T-helper 17 cell (primary cell): ENCODE measurements at regions not wholly inside any gene's neighbourhood (a gene's known extent, or its start where the extent isn't known, plus 50 kb on each side); places are given as distances from the start of the nearest gene placed in this dataset.

ENCODE experiments used
- ATAC-seq: fragments of 150-1000 bp; cut with Tn5 transposase; 2 replicates; pipeline ENCODE4 v1.10.0; 2021; ENCODE audit warnings: mild to moderate bottlenecking, moderate library complexity
- DNase-seq, 3 donors: peaks; one replicate each; pipeline versions ENCODE4 v3.0.0 to v3.0.0-alpha.2; 2020 to 2021
- H3K9me3 ChIP-seq: one replicate; pipeline ENCODE4 v1.7.0; 2013; ENCODE audit warnings: low read length, mild to moderate bottlenecking; ENCODE audit not compliant: control insufficient read depth, poor library complexity, severe bottlenecking
- H3K27ac Mint-ChIP-seq: one replicate; pipeline ENCODE4 v1.8.0; 2022; ENCODE audit warnings: mild to moderate bottlenecking, moderate library complexity, mixed read lengths
- H3K27me3 Mint-ChIP-seq: one replicate; pipeline ENCODE4 v1.8.0; 2022; ENCODE audit warnings: mixed read lengths
- H3K36me3 Mint-ChIP-seq: one replicate; pipeline ENCODE4 v1.8.0; 2022; ENCODE audit warnings: low read depth, mixed read lengths
- H3K4me1 Mint-ChIP-seq: one replicate; pipeline ENCODE4 v1.8.0; 2022; ENCODE audit warnings: mild to moderate bottlenecking, mixed read lengths
- H3K4me3 Mint-ChIP-seq: one replicate; pipeline ENCODE4 v1.8.0; 2022; ENCODE audit warnings: mild to moderate bottlenecking, moderate library complexity, mixed read lengths

DNA sequence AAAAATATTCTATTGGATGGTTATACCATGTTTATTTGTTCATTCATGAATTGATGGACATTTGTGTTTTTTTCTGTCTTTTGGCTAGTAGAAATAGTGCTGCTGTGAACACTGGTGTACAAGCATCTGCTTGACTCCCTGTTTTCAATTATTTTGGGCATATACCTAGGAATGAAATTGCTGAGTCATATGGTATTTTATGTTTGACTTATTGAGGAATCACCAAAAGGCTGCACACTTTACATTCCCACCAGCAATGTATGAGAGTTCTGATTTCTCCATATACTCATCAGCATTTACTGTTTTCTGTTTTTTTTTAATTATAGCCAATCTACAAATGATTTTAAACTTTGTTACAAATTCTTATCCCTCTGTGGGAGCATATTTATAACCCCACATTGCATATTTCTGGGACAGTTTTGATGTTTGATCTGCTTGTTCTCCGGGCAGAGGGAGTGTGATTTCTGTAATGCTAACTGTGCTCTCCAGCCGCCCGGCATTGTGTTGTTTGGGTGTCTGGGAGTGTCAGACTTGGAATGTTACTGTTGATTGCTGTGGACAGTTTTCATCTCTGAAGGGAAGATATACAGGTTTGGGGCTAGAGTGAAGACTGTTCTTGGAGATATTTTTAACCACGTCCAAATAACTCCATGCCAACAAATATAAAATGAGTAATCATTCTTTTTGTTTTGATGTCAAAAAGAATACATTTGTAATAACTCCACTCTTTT is 60.5 kb upstream of the PGRMC2 start:
- Mint-ChIP-seq H3K27me3 (peaks cover 5% of the 10 kb centered on the region), H3K4me1 (no peaks in the 10 kb centered on the region), H3K27ac (no peak overlapping the region), H3K36me3 (no peaks in the 10 kb centered on the region), H3K4me3 (no peak overlapping the region)
- H3K9me3 ChIP-seq = no peaks in the 10 kb centered on the region
- ATAC-seq (no peak), DNase-seq (no peak)

DNA sequence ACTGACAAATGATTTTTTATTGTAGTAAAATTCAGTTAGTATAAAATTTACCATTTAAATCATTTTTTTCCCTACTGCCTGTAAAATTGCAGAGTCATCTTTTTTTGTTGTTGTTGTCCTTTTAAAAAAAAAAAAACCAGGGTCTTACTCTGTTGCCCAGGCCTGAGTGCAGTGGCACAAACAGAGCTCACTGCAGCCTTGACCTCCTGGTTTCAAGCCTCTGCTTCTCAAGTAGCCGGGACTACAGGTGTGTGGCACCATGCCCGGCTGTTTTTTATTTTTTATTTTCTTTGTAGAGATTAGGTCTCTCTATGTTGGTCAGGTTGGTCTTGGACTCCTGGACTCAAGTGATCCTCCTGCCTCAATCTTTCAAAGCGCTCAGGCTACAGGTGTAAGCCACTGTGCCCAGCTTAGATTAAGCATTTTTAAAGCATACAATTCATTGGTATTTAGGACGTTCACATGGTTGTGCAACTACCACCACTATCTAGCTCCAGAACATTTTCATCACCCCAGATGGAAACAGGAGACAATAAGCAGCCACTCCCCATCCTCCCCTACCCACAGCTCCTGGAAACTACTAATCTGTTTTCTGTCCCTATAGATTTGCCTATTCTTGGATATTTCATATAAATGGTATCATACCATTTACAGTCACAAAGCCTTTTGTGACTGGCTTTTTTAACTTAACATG is 59.7 kb upstream of the PGRMC2 start:
- H3K4me1 Mint-ChIP-seq = no peaks in the 10 kb centered on the region
- no peak for DNase-seq
- no peak overlapping the region for H3K27ac Mint-ChIP-seq
- no peaks in the 10 kb centered on the region for H3K36me3 Mint-ChIP-seq
- peaks cover 5% of the 10 kb centered on the region for H3K27me3 Mint-ChIP-seq
- H3K4me3 Mint-ChIP-seq = no peak overlapping the region
- ATAC-seq = no peak
- H3K9me3 ChIP-seq = no peaks in the 10 kb centered on the region

DNA sequence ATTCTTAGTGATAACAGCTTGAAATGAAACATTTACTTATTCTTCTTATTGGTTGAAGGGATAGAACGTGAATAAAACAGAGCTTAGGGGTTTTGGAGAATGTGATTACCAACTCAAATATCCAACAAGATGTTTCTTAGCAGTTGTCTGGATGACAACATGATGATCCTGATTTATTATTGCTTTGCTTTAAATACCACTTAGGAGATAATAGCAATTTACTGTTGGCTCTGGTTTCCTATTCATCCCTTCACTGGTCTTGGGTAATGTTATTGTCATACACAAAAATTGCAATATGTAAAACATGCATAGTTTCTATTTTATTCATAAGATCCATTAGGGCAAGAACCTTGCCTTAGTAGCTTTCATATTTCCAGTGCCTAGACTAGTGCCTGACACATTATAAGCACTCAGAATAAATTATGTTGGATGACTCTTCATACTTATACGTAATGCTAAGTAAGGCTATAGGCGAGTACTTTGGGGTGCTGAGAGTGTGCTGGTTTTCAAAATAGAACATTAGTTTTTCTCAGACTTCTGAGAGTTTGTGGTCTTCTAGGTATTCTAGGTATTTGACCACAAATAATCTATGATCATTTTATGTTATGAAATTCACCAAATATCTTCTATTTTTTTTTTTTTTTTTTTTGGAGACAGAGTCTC is 58.6 kb upstream of the PGRMC2 start:
- no peaks in the 10 kb centered on the region for H3K27me3 Mint-ChIP-seq
- no peaks in the 10 kb centered on the region for H3K9me3 ChIP-seq
- DNase-seq (no peak), ATAC-seq (no peak)
- H3K4me3 Mint-ChIP-seq = no peak overlapping the region
- H3K27ac Mint-ChIP-seq = no peak overlapping the region
- H3K4me1 Mint-ChIP-seq = no peaks in the 10 kb centered on the region
- H3K36me3 Mint-ChIP-seq = no peaks in the 10 kb centered on the region

DNA sequence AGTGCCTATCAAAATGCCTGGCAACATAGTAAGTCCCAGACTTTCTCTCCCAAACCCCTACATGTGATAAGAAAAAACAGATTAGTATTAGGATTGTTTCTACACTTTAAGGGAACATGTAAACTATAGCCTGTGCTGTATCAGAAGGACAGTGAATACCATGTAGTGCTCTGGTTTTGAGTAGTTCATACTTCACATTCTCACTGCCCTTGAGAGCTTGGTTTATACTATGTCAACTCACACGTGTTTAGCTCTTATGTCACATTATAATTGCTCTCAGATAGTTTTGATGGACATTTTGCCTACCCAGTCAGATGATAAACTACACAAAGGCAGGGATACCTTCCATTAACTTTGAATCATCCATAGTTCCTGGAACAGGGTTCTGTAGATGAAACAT is 58.0 kb upstream of the PGRMC2 start:
- H3K4me3 Mint-ChIP-seq = no peak overlapping the region
- ATAC-seq (no peak), DNase-seq (no peak)
- H3K27ac Mint-ChIP-seq = no peak overlapping the region
- no peaks in the 10 kb centered on the region for H3K36me3 Mint-ChIP-seq
- H3K9me3 ChIP-seq = no peaks in the 10 kb centered on the region
- no peaks in the 10 kb centered on the region for H3K27me3 Mint-ChIP-seq
- no peaks in the 10 kb centered on the region for H3K4me1 Mint-ChIP-seq

DNA sequence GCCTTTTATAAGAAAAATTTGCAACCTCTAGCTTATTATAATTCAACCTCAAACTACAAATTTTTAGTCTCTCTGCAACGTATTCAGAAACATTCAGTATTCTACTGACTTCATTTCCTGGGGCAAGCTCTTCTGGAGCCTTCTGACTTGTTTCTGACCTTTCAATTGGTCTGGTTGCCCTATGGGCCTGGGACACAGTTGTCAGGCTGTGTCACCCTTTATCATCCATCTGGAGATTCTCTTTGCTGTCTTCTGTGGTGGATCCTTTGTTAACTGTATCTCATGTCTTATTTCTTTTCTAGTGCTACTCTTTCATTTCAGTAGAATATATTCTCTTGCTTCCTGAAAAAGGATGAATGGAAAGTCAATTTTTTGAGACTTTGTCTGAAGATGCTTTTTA is 55.1 kb upstream of the PGRMC2 start:
- Mint-ChIP-seq H3K27me3 (no peaks in the 10 kb centered on the region), H3K4me3 (no peak overlapping the region), H3K4me1 (no peaks in the 10 kb centered on the region), H3K36me3 (no peaks in the 10 kb centered on the region), H3K27ac (no peak overlapping the region)
- H3K9me3 ChIP-seq = no peaks in the 10 kb centered on the region
- ATAC-seq (no peak), DNase-seq (no peak)

DNA sequence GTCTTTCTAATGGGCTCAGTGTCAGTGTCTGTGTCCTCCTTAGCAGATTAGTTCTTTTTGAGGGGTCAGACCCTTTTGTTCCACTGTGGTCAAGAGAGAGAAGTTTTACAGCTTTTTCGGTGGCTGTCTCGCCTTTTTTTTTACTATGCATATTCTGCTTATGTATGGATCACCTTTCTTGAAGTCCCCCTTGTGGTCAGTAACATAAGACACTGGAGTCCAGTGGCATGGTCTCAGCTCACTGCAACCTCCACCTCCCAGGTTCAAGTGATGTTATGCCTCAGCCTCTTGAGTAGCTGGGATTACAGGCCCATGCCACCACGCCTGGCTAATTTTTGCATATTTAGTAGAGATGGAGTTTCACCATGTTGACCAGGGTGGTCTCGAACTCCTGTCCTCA is 54.0 kb upstream of the PGRMC2 start:
- no peak for DNase-seq
- no peak overlapping the region for H3K4me3 Mint-ChIP-seq
- no peaks in the 10 kb centered on the region for H3K9me3 ChIP-seq
- no peaks in the 10 kb centered on the region for H3K36me3 Mint-ChIP-seq
- ATAC-seq = no peak
- no peaks in the 10 kb centered on the region for H3K27me3 Mint-ChIP-seq
- no peaks in the 10 kb centered on the region for H3K4me1 Mint-ChIP-seq
- H3K27ac Mint-ChIP-seq = no peak overlapping the region

DNA sequence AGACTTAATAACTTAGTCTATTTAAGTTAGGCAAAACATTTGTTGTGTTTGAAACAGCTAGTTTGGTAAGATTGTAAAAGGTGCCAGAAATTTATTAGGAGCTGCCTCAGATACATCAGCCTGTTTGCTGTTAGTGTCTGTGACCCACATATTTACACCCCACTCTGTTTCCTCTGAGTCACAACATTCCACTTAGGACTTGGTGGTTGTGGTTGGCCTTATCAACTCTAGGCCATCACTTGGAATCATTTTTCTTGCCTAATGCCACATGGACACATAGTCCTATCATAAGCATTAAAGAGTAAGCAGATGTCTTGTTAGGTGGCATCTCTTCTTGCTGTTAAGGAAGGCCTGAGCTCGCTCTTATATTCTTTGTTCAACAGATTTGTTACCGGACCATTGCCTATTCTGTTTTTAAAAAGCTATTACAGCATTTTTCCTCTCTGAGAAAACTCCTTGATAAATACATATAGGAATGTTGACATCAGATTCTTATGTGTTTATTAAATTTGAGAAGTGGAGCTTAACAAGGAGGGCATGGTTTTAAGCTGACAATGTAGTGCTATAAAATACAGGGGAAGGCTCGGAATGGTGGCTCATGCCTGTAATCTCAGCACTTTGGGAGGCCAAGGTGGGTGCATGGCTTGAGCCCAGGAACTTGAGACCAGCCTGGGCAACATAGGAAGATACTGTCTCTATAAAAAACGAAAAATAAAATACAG is 51.2 kb upstream of the PGRMC2 start:
- Mint-ChIP-seq H3K36me3 (no peaks in the 10 kb centered on the region), H3K27me3 (no peaks in the 10 kb centered on the region), H3K27ac (no peak overlapping the region), H3K4me1 (no peaks in the 10 kb centered on the region), H3K4me3 (no peak overlapping the region)
- no peak for DNase-seq
- no peaks in the 10 kb centered on the region for H3K9me3 ChIP-seq
- ATAC-seq = no peak

DNA sequence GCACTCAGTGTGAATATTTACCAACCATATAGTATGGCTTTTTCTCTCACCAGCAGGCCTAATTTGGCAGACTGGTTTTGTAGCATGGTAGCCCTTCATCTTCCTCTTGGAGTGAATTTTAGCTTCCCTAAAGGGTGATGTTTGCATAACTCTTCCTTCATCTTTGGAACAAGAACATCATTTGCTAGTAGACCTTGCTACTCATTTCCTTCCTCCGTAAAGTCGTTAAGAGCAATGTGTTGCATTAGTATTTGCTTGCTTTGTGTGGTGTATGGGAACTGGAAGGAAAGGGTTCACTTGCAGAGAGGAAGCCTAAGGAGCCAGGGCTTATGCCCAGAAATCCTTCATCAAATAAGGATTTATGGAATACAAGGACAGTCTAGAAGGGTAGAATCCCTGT is 50.2 kb upstream of the PGRMC2 start:
- H3K9me3 ChIP-seq = no peaks in the 10 kb centered on the region
- Mint-ChIP-seq H3K27me3 (no peaks in the 10 kb centered on the region), H3K4me3 (no peak overlapping the region), H3K27ac (no peak overlapping the region), H3K36me3 (no peaks in the 10 kb centered on the region), H3K4me1 (no peaks in the 10 kb centered on the region)
- DNase-seq (no peak), ATAC-seq (no peak)
